GM21526 (cell line): ENCODE measurements at regions not wholly inside any gene's neighbourhood (a gene's known extent, or its start where the extent isn't known, plus 50 kb on each side); places are given as distances from the start of the nearest gene placed in this dataset.
"Not testable (repeated sequence)": the region's sequence is repeated elsewhere in the genome, so short reads cannot be mapped to it uniquely, and the experiment has no call there.

ENCODE experiments used
- ATAC-seq: cut with Tn5 transposase; IDR thresholded peaks from one replicate; pipeline ENCODE4 v1.9.1; 2021; ENCODE audit warnings: moderate library complexity; ENCODE audit not compliant: unreplicated experiment, low FRiP score

- ATAC-seq = no peak
Measured at GRCh38 chr15:95113041-95113440, 881.7 kb downstream of the MCTP2 start.

- no peak for ATAC-seq
Measured at GRCh38 chr15:95119041-95119610, 887.8 kb downstream of the MCTP2 start.

- no peak for ATAC-seq
Measured at GRCh38 chr15:95120595-95120994, 889.2 kb downstream of the MCTP2 start.

GRCh38 chr15:95121191-95121590 is 889.8 kb downstream of the MCTP2 start:
- ATAC-seq = no peak

DNA sequence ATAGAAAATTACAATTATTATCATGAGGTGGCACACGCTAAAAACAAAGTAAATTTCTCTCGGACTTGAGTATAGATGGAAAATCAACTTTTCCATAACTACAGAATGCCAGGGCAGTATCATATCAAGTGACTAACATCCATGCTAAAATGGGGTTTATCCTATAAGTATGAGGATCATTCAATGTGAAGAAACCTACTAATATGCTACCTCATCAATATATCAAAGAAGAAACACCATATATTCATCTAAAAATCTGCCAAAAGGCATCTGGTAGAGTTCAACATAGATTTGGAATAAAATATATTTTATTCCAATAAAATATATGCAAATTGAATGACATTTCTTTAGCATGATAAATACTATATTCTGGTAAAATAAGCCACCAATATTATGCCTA is 894.4 kb downstream of the MCTP2 start:
- no peak for ATAC-seq

DNA sequence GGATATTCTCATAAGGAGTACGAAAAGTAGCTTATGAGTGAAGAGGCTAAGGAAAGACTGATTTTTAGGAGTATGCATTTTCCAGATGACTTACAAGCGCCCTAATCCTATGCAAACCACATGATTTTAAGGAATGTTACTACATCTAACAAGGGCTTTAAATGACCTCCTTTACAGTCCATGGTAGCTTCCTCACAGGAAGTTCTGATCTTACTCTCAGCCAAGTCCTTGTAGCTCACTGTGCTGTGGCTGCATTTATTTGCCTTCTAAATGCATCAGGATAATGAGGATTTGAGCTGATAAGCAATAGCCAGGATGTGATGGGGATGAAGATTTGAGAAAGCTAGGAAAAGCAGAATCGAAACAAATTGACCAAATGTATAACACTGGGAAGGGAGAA is 896.0 kb downstream of the MCTP2 start:
- ATAC-seq = no peak

- ATAC-seq = no peak
Measured at GRCh38 chr15:95129574-95129973, 898.2 kb downstream of the MCTP2 start.

- ATAC-seq = no peak
Measured at GRCh38 chr15:95131131-95131556, 899.8 kb downstream of the MCTP2 start.

- ATAC-seq = no peak
Measured at GRCh38 chr15:95132774-95133173, 901.4 kb downstream of the MCTP2 start.

GRCh38 chr15:95134431-95135110 is 903.2 kb downstream of the MCTP2 start:
- ATAC-seq = no peak

- no peak for ATAC-seq
Measured at GRCh38 chr15:95138604-95139270, 907.4 kb downstream of the MCTP2 start.

- ATAC-seq = no peak
Measured at GRCh38 chr15:95141486-95141885, 910.1 kb downstream of the MCTP2 start.

DNA sequence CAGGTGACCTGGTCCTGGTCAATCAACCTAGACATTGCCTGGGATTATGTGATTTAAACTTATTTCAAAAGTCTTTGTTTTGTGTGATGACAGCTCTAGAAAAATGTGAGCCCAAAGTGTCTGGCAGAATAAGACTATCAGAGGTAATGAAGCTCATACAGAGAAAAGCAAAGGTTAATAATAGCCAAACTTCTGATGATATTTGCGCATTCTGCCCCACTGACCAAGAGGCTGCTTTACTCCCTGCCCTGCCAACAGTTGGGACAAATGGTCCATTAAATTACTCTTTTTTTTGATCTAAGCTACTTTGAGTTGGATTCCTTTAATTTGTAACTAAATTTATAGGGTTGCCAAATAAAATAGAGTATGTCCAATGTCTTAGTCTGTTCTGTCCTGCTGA is 911.2 kb downstream of the MCTP2 start:
- ATAC-seq = no peak

- no peak for ATAC-seq
Measured at GRCh38 chr15:95146481-95146880, 915.1 kb downstream of the MCTP2 start.

DNA sequence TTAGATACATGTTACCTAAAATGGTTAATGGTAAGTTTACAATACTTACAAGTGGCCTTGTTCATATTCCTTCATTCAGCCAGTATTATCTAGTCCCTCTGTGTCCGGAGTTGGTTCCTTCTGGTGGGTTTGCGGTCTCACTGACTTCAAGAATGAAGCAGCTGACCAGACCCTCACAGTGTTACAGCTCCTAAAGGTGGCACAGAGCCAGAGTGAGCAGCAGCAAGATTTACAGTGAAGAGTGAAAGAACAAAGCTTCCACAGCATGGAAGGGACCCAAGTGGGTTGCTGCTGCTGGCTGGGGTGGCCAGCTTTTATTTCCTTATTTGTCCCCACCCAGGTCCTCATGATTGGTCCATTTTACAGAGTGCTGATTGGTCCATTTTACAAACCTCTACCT is 916.8 kb downstream of the MCTP2 start:
- ATAC-seq = no peak

- no peak for ATAC-seq
Measured at GRCh38 chr15:95149036-95149435, 917.7 kb downstream of the MCTP2 start.

GRCh38 chr15:95149771-95150170 is 918.4 kb downstream of the MCTP2 start:
- ATAC-seq = no peak

DNA sequence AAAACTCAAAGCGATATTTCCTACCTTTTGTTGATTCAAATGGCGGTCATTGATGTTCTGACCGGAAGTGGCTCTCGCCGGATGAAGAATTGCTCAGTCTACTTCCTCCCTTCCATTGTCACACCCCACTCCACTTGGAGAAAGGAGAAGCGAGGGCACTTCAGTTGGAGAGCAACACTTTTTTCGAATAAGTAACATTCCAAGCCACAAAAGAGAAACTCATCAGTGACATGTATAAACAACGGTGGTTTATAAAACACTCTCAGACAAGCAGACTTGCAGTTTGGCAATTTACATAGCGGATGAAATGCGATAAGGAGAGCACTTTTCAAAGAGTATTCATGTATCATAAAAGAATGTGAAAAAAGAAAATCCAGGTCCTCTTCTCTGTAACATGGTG is 919.1 kb downstream of the MCTP2 start:
- ATAC-seq = no peak

- ATAC-seq = no peak
Measured at GRCh38 chr15:95152741-95153140, 921.4 kb downstream of the MCTP2 start.

- ATAC-seq = not testable (repeated sequence)
Measured at GRCh38 chr15:95153201-95153600, 921.8 kb downstream of the MCTP2 start.

- no peak for ATAC-seq
Measured at GRCh38 chr15:95160316-95160715, 929.0 kb downstream of the MCTP2 start.

GRCh38 chr15:95162069-95162468 is 930.7 kb downstream of the MCTP2 start:
- no peak for ATAC-seq
